ENCODE measurements at regions not wholly inside any gene's neighbourhood (a gene's known extent, or its start where the extent isn't known, plus 50 kb on each side); places are given as distances from the start of the nearest gene placed in this dataset.
"Not testable (repeated sequence)": the region's sequence is repeated elsewhere in the genome, so short reads cannot be mapped to it uniquely, and the experiment has no call there.

- no peak for DNase-seq (ENCODE audit: low spot score)
Observed at GRCh38 chr1:244297087-244297486, 154.6 kb downstream of the ADSS2 start.

- no peak for DNase-seq (ENCODE audit: low spot score)
Observed at GRCh38 chr1:244297616-244298015, 154.1 kb downstream of the ADSS2 start.

GRCh38 chr1:244300029-244300375, 151.7 kb downstream of the ADSS2 start:
- not testable (repeated sequence) for DNase-seq (ENCODE audit: low spot score)

- DNase-seq (ENCODE audit: low spot score): no peak
Observed at GRCh38 chr1:244301595-244302130, 150.0 kb downstream of the ADSS2 start.

GRCh38 chr1:244302876-244303609, 148.7 kb downstream of the ADSS2 start:
- DNase-seq (ENCODE audit: low spot score): peak; percentile 47

- DNase-seq (ENCODE audit: low spot score): no peak
Observed at GRCh38 chr1:244303610-244303969, 148.1 kb downstream of the ADSS2 start.

GRCh38 chr1:244304156-244304555, 147.6 kb downstream of the ADSS2 start:
- DNase-seq (ENCODE audit: low spot score): no peak

- DNase-seq (ENCODE audit: low spot score): no peak
Observed at GRCh38 chr1:244304656-244305055, 147.1 kb downstream of the ADSS2 start.

GRCh38 chr1:244305776-244306341, 145.8 kb downstream of the ADSS2 start:
- no peak for DNase-seq (ENCODE audit: low spot score)

GRCh38 chr1:244306544-244306943, 145.2 kb downstream of the ADSS2 start:
- no peak for DNase-seq (ENCODE audit: low spot score)

- DNase-seq (ENCODE audit: low spot score): not testable (repeated sequence)
Observed at GRCh38 chr1:244309191-244309590, 142.5 kb downstream of the ADSS2 start.

GRCh38 chr1:244311784-244312532, 139.8 kb downstream of the ADSS2 start:
- no peak for DNase-seq (ENCODE audit: low spot score)

GRCh38 chr1:244313346-244313745, 138.4 kb downstream of the ADSS2 start:
- no peak for DNase-seq (ENCODE audit: low spot score)

GRCh38 chr1:244314921-244315559, 136.7 kb downstream of the ADSS2 start:
- no peak for DNase-seq (ENCODE audit: low spot score)

- DNase-seq (ENCODE audit: low spot score): no peak
Observed at GRCh38 chr1:244315996-244316395, 135.7 kb downstream of the ADSS2 start.

- DNase-seq (ENCODE audit: low spot score): no peak
Observed at GRCh38 chr1:244316407-244316806, 135.3 kb downstream of the ADSS2 start.

GRCh38 chr1:244316986-244317655, 134.6 kb downstream of the ADSS2 start:
- no peak for DNase-seq (ENCODE audit: low spot score)

GRCh38 chr1:244318078-244318477, 133.6 kb downstream of the ADSS2 start:
- no peak for DNase-seq (ENCODE audit: low spot score)

- no peak for DNase-seq (ENCODE audit: low spot score)
Observed at GRCh38 chr1:244318512-244318911, 133.2 kb downstream of the ADSS2 start.

GRCh38 chr1:244319283-244320132, 132.2 kb downstream of the ADSS2 start:
- no peak for DNase-seq (ENCODE audit: low spot score)

- DNase-seq (ENCODE audit: low spot score): no peak
Observed at GRCh38 chr1:244322181-244322580, 129.5 kb downstream of the ADSS2 start.
